NCI-H2171 (cell line): ENCODE measurements at regions not wholly inside any gene's neighbourhood (a gene's known extent, or its start where the extent isn't known, plus 50 kb on each side); places are given as distances from the start of the nearest gene placed in this dataset.
"Not testable (repeated sequence)": the region's sequence is repeated elsewhere in the genome, so short reads cannot be mapped to it uniquely, and the experiment has no call there.

ENCODE experiments used
- DNase-seq: peaks from one replicate; lab custom pipeline; 2025; lab: John Stamatoyannopoulos, UW

DNA sequence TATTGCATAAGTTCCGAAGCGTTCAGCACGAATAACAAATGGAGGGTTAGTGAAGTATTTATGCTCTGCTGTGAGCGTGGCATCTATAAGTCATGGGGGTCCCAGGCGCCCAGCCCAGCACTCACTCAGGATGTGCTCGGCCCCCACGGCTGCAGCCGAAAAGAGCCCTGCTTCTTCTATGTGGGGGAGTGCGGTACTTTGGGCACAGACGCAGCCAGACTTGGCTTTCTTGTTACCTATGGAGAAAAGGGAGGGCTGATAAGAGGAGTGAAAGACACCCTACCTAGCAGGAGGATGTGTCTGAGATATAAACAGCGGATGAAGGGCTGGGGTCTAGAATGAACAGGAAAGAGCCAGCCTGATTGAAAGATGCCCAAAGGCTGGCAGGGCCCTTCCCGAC is 51.4 kb downstream of the MRPL36 start:
- no peak for DNase-seq

DNA sequence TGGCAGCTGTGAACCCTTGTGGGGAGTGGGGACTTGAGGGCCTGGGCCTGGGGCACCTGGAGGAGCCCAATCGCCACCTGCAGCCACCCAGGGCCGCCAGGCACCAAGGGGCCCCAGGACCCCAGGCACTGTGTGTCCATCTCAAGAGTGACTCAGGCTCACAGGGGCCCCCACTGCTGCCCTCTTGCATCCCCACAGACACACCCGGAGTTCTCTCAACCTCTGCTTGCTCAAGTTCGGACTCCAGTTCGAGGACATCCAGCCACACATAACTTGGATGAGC is 51.9 kb downstream of the MRPL36 start:
- no peak for DNase-seq

DNA sequence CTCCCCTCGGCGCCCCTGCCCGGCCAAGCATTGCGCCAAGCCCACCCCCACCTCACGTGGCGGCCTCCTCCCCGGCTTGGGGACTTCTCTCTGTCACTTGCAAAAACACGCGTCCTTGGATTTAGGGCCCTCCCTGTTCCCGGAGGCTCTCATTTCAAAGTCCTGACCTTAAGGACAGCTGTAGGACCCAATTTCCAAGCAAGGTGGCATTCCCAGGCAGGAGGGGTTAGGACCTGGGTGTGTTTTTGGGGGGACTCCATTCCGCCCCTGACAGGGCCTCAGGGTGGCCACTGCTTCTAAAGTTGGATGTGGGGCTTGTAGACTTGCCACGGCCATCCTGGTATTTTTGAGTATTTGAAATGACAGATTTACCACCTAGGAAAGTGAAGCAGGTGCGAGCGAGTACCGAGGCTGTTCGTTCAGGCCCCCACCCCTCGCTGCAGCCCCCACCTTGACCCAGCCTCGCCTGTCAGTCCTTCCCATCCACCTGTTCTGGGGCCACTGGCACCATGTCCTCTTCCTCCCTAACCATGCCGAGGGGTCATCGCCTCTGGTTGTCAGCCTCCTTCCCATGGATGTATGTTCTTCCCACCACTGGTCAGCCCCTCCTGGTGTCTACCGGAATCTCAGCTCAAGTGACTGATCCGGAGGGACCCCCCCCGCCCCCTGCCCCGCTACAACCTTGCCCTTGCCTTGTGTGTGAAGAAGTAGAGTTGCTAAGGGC is 52.4 kb downstream of the MRPL36 start:
- no peak for DNase-seq

DNA sequence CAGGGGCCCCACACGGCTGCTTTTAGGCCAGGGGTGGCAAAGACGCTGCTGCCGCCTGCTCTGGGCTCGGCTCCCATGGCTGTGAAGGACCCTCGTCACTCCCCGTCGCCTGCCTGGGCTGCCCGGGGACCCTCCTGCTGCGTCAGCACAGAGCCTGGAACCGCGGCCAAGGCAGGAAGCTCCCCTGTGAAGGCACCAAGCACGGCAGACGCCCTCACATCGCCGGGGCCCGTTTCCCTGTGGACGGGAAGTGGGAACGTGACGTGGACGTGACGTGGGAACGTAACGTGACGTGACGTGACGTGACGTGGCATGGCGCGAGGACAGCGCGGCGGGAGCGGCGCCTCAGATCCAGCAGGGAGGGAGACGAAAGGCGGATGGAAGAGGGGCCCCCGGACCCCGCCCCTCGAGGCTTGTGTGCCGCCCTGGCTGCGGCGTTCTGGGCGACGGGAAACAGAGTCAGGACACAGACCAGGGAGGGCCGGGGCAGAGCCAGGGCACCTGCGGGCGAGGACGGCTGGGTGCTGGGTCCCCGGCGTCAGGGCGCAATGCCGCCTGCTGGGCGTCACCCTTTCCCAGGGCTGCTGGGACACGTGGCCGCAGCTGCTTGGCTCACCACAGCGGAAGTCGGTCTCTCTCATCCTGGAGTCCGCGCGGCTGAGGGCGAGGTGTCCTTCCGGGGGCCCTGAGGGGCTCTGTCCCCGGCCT is 53.1 kb downstream of the MRPL36 start:
- DNase-seq = no peak

DNA sequence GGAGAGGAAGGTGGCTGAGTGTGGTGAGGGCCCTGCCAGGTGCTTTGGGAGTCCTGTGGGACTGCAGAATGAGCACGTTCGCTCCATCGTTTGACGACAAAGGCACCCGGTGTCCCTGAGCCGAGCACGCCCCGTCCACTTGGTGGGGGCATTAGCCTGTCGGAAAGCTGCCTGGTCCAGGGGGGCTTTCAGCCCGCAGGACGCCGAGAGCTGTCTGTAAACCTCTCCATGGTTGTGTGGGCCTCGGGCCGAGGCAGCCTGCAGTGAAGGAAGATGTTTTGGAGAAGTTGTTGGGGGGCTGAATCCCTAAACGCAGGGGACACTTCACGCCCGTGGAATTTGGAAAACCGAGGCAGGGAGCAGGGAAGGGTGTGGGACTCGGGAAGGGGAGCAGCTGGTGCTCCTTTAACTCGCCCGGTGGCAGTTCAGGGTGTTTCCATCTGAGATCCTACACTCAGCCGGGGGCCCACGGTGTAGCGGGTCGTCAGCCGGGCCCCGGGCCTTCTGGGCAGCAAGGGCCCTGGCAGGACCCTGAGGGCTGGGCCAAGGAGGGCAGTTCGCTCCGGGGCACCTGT is 53.8 kb downstream of the MRPL36 start:
- DNase-seq = no peak

DNA sequence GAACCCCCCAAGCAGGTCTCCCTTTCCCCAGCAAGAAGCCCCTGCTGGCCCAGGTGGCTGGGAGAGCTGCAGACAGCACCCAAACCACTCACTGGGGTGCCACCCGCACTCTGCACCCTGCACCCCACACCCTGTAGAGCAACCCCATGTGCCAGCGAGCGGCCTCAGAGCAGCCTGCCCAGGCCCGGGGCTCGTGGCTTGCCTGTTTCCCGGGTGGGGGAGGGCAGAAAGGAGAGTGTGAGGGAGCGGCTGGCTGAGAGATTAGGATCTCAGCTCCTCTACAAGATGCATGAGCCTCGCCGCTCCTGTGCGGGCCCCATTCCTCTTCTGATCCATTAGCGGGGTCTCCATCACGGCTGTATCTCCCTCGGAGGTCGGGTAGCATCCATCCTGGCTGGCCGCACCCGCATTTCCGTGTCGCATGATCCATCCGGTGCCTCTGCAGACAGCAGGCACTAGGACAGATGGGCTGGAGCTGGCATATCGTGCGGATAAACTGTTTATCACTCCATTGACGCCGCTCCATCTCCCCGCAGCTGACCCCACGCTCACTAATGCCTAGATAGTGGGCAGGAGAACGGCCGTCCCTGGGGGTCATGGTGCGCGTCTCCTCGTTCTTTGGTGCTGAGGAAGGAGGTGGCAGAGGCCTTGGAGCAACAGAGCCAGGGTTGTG is 54.4 kb downstream of the MRPL36 start:
- no peak for DNase-seq

- no peak for DNase-seq
Measured at GRCh38 chr5:1744393-1745122, 55.1 kb downstream of the MRPL36 start.

- DNase-seq = no peak
Measured at GRCh38 chr5:1743769-1744085, 55.9 kb downstream of the MRPL36 start.

GRCh38 chr5:1743061-1743768 is 56.4 kb downstream of the MRPL36 start:
- no peak for DNase-seq

DNA sequence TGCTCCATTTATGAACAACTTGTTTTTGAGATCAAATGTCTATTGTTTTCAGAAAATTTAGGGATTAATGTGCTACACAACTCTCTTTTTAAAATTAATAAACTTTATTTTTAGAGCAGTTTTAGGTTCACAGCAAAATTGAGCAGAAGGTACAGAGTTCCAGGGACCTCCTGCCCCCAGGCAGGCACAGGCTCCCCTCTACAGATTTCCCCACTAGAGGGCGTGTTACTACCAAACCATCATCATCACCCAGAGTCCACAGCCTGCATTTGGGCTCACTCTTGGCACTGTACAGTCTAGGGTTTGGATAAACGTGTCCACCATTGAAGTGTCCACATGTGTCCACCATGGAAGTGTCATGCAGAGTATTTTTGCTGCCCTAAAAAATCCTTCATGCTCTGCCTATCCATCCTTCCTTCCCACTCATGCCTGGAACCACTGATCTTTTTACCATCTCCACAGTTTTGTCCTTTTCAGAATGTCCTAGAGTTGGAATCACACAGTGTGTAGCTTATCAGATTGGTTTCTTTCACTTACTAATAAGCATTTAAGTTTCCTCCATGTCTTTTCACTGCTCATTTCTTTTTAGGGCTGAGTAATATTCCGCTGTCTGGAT is 61.7 kb downstream of the MRPL36 start:
- DNase-seq = no peak

- DNase-seq = no peak
Measured at GRCh38 chr5:1736889-1737711, 62.5 kb downstream of the MRPL36 start.

DNA sequence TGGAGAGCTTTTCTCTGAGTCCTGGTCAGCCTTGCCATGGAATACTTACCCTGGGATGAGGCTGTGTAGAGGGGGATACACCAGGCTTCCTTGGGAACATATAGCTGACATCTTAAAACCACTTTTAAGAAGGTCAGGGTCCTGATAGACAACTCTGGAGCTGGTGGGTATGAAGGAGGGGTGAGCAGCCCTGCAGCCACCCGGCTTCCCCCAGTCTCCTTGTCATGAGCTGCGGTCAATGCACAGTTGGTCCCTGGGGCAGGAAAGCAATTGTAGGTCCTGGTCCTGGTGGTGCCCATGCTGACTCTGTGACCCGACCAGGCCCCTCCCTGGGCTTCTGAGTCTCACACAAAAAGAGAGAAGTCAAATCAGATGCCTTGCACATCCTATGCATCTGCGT is 63.6 kb downstream of the MRPL36 start:
- no peak for DNase-seq

- no peak for DNase-seq
Measured at GRCh38 chr5:1735320-1735970, 64.2 kb downstream of the MRPL36 start.

GRCh38 chr5:1734908-1735289 is 64.7 kb downstream of the MRPL36 start:
- no peak for DNase-seq

DNA sequence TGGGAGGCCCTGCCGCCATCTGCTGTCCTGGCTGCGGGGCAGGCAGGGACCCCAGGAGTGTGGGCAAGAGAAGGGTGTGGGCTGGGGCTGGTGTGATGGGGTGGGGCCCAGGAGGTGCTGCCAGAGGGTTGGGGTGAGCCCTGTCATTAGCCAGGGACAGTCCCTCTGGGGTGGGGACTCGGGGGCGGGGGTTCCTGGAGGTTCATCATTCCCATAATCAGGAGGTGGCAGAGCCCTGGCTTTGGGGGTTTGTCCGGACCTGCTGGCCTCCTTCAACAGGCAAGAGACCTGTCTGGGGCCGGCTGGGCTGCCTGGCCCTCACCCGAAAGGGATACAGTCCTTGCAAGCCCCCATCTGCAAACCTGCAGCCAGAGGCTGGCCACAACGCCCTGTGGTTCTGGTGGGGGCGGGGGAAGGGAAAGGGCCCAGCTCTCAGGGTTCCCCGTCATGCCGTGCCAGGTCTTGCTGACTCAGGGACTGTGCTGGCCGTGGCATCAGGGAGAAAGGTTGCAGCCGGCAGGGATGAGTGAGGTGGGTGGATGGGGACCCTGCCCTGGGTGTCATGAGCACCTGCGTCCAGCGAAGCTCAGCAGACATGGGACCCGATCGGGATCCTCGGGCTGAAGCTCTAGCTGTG is 65.2 kb downstream of the MRPL36 start:
- no peak for DNase-seq

GRCh38 chr5:1733369-1733768 is 66.3 kb downstream of the MRPL36 start:
- DNase-seq = no peak

- no peak for DNase-seq
Measured at GRCh38 chr5:1732945-1733344, 66.7 kb downstream of the MRPL36 start.

DNA sequence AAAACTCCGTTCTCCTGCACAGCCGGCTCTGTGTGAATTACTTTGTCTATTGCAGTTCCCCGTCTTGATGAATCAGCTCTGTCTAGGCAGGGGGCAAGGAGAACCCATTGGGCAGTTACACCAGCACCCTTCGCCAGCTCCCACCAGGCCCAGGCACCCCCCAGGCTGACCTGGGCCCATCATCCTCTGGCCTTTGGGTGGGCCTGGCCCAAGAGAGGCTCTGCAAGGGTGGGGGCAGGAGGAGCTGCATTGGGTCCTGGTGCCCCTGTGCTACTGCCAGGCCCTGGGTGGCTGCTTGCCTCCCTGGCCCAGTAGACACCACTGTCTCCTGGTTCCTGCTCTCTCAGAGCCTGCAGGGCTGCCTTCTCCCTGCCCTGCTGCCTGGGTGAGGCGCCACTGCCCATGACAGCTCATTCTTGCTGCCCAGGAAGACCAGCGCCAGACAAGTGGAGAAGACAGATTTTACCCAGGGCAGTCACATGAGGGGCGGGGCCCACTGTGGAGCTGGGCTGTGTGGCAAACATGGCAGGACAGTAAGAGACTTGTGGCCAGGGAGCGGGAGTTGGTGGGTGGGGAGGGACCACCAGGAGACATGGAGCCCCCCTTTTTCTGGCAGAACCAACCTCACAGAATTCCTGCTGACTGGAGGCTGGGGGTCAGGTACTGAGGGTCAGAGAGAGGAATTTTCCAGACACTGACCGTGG is 67.2 kb downstream of the MRPL36 start:
- DNase-seq = no peak

GRCh38 chr5:1731855-1732237 is 67.8 kb downstream of the MRPL36 start:
- DNase-seq = not testable (repeated sequence)
